Mesendoderm (in vitro differentiated cells): ENCODE measurements at regions not wholly inside any gene's neighbourhood (a gene's known extent, or its start where the extent isn't known, plus 50 kb on each side); places are given as distances from the start of the nearest gene placed in this dataset.
A peak's percentile ranks its signal among the peaks of the same experiment; 100 is the strongest.

Source experiments
- DNase-seq: peaks from one replicate; pipeline ENCODE4 v3.0.0; 2013
- H2AK5ac ChIP-seq: 2 replicates; pipeline ENCODE4 v1.6.1; 2013; ENCODE audit warnings: low read length, inconsistent platforms
- H2BK120ac ChIP-seq: 2 replicates; pipeline ENCODE4 v1.6.1; 2013; ENCODE audit warnings: low read depth, mild to moderate bottlenecking, low read length, moderate library complexity, mixed read lengths
- H2BK15ac ChIP-seq: replicated peaks from 2 replicates; pipeline ENCODE4 v1.6.1; 2013; ENCODE audit warnings: low read depth, mild to moderate bottlenecking, moderate library complexity
- H2BK5ac ChIP-seq: 2 replicates; pipeline ENCODE4 v1.6.1; 2013; ENCODE audit warnings: low read length, inconsistent platforms
- H3K18ac ChIP-seq: 2 replicates; pipeline ENCODE4 v1.6.1; 2013; ENCODE audit warnings: mild to moderate bottlenecking, low read length, mixed read lengths
- H3K23ac ChIP-seq: one replicate; pipeline ENCODE4 v1.6.1; 2013; ENCODE audit warnings: low read length
- H3K27ac ChIP-seq: 2 replicates; pipeline ENCODE4 v1.5.1; 2013; ENCODE audit warnings: low read depth, mild to moderate bottlenecking, inconsistent platforms, low read length, moderate library complexity
- H3K27me3 ChIP-seq: 2 replicates; pipeline ENCODE4 v1.6.1; 2013; ENCODE audit warnings: low read length, control low read depth, mild to moderate bottlenecking, inconsistent platforms; ENCODE audit not compliant: insufficient read depth, poor library complexity
- H3K36me3 ChIP-seq: 2 replicates; pipeline ENCODE4 v1.6.1; 2013; ENCODE audit warnings: low read length, inconsistent platforms; ENCODE audit not compliant: control insufficient read depth, insufficient read depth
- H3K4ac ChIP-seq: one replicate; pipeline ENCODE4 v1.6.1; 2013; ENCODE audit warnings: low read depth, mild to moderate bottlenecking, low read length, moderate library complexity
- H3K4me1 ChIP-seq: 2 replicates; pipeline ENCODE4 v1.6.1; 2013; ENCODE audit warnings: low read depth, low read length, inconsistent platforms; ENCODE audit not compliant: control insufficient read depth
- H3K4me2 ChIP-seq: 2 replicates; pipeline ENCODE4 v1.6.1; 2013; ENCODE audit warnings: low read length
- H3K4me3 ChIP-seq: 2 replicates; pipeline ENCODE4 v1.5.1; 2013; ENCODE audit warnings: mild to moderate bottlenecking, low read length
- H3K56ac ChIP-seq: one replicate; pipeline ENCODE4 v1.6.1; 2013; ENCODE audit warnings: low read length
- H3K79me1 ChIP-seq: 2 replicates; pipeline ENCODE4 v1.6.1; 2013; ENCODE audit warnings: low read length, inconsistent platforms
- H3K79me2 ChIP-seq: 2 replicates; pipeline ENCODE4 v1.6.1; 2013; ENCODE audit warnings: mild to moderate bottlenecking, low read length; ENCODE audit not compliant: control insufficient read depth, insufficient read depth
- H3K9ac ChIP-seq: 2 replicates; pipeline ENCODE4 v1.6.1; 2013; ENCODE audit warnings: low read length, inconsistent platforms
- H4K5ac ChIP-seq: one replicate; pipeline ENCODE4 v1.6.1; 2013; ENCODE audit warnings: low read length
- H4K8ac ChIP-seq: one replicate; pipeline ENCODE4 v1.6.1; 2013; ENCODE audit warnings: low read depth, mild to moderate bottlenecking, control low read depth, low read length, moderate library complexity
- WGBS: extraction: QIAGEN DNeasy Blood & Tissue Kit; methylation state at CpG from one replicate; pipeline ENCODE4 v1.1.7; 2013; ENCODE audit warnings: low lambda C conversion rate, missing lambda C conversion rate; ENCODE audit not compliant: insufficient coverage; ENCODE audit errors: extremely low coverage; 5-methylcytosine and 5-hydroxymethylcytosine counted together

DNA sequence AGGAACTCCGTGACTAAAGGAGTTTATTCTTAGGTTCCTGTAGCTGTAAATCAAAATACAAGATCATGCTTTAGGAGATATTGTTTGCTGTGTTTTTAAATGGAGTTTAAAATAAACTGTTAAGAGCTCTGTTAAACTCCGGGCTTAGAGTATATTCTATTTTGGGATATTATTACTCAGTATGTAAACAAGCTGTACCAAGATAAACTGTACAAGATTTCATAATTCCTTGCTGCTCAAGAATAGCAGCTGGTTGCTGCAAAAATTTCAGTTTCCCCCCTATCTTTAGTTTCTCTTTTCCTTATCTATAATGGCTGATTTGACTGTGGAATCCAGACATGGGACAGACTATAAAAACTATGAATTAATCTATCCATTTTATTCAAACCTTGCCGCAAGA lies 215.7 kb downstream of the HTR7 start:
- H2AK5ac ChIP-seq, result no peak overlapping the region
- no peak overlapping the region for H3K18ac ChIP-seq
- H3K79me1 ChIP-seq, result no peaks in the 10 kb centered on the region
- H4K5ac ChIP-seq, result no peak overlapping the region
- H3K79me2 ChIP-seq, result no peaks in the 10 kb centered on the region
- no CpG with 5 or more reads among the region's 3 CpGs for WGBS
- H3K4me1 ChIP-seq, result no peaks in the 10 kb centered on the region
- H3K4ac ChIP-seq, result no peak overlapping the region
- H3K56ac ChIP-seq, result no peak overlapping the region
- no peak overlapping the region for H2BK15ac ChIP-seq
- no peak overlapping the region for H2BK5ac ChIP-seq
- no peak overlapping the region for H2BK120ac ChIP-seq
- no peak overlapping the region for H3K27ac ChIP-seq
- H4K8ac ChIP-seq, result no peak overlapping the region
- DNase-seq, result no peak
- no peaks in the 10 kb centered on the region for H3K36me3 ChIP-seq
- no peak overlapping the region for H3K23ac ChIP-seq
- H3K4me2 ChIP-seq, result no peak overlapping the region
- H3K9ac ChIP-seq, result no peak overlapping the region
- H3K4me3 ChIP-seq, result no peak overlapping the region
- H3K27me3 ChIP-seq, result no peaks in the 10 kb centered on the region

DNA sequence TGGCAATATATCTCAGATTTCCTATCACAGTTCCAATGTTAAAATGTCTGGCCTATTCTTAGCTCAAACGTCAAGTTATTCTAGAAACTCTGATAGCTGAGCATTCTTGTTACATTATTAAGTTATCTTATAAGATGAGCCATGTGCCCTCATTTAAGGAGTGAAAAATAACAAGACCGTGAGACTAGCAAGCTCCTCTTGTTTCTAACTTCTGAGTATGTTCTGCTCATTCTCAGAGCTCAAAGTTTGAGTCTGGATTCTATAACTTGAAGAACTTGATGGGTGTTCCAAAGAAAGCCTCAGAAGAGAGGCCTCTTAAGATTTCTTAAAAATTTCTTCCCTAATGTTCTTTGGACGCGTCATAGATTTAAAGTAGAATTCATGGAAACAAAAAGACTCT lies 215.2 kb downstream of the HTR7 start:
- Histone ChIP-seq H3K27me3 (no peaks in the 10 kb centered on the region), H3K56ac (no peak overlapping the region), H3K9ac (no peak overlapping the region), H3K4me1 (no peaks in the 10 kb centered on the region), H2BK15ac (no peak overlapping the region), H4K8ac (no peak overlapping the region), H3K18ac (no peak overlapping the region), H3K23ac (no peak overlapping the region), H3K79me2 (no peaks in the 10 kb centered on the region), H3K27ac (no peak overlapping the region), H3K79me1 (no peaks in the 10 kb centered on the region), H2BK5ac (no peak overlapping the region), H4K5ac (no peak overlapping the region), H3K36me3 (no peaks in the 10 kb centered on the region), H3K4me2 (no peak overlapping the region), H2AK5ac (no peak overlapping the region), H3K4me3 (no peak overlapping the region), H3K4ac (no peak overlapping the region), H2BK120ac (no peak overlapping the region)
- no peak for DNase-seq
- no CpG with 5 or more reads among the region's 4 CpGs for WGBS

DNA sequence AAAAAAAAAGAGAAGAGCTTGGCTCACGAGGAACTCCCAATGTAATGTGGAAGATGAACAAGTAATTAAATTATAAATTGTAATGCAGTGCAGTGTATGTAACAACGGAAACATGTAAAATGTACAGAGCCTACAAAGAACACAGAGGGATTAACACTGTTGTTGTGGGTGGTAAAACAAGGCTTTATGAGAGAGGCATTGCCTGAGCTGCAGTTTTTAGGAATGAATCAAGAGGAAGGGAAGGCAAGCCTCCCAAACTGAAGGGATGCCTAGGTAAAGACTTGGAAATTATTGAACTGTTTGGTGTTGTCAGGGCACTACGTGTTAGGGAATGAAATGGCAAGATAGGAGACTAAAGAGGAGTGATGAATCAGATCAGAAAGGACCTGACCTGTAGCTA lies 213.7 kb downstream of the HTR7 start:
- no CpG with 5 or more reads among the region's 3 CpGs for WGBS
- no peak for DNase-seq
- no peak overlapping the region for H3K23ac ChIP-seq
- H2BK5ac ChIP-seq, result no peak overlapping the region
- no peak overlapping the region for H2AK5ac ChIP-seq
- H3K27me3 ChIP-seq, result no peaks in the 10 kb centered on the region
- no peaks in the 10 kb centered on the region for H3K79me2 ChIP-seq
- H3K4ac ChIP-seq, result no peak overlapping the region
- no peak overlapping the region for H4K5ac ChIP-seq
- H3K79me1 ChIP-seq, result no peaks in the 10 kb centered on the region
- no peak overlapping the region for H3K4me3 ChIP-seq
- H3K4me2 ChIP-seq, result no peak overlapping the region
- no peak overlapping the region for H4K8ac ChIP-seq
- H2BK15ac ChIP-seq, result no peak overlapping the region
- H3K4me1 ChIP-seq, result no peaks in the 10 kb centered on the region
- no peaks in the 10 kb centered on the region for H3K36me3 ChIP-seq
- no peak overlapping the region for H3K9ac ChIP-seq
- no peak overlapping the region for H3K18ac ChIP-seq
- no peak overlapping the region for H3K56ac ChIP-seq
- no peak overlapping the region for H3K27ac ChIP-seq
- H2BK120ac ChIP-seq, result no peak overlapping the region

DNA sequence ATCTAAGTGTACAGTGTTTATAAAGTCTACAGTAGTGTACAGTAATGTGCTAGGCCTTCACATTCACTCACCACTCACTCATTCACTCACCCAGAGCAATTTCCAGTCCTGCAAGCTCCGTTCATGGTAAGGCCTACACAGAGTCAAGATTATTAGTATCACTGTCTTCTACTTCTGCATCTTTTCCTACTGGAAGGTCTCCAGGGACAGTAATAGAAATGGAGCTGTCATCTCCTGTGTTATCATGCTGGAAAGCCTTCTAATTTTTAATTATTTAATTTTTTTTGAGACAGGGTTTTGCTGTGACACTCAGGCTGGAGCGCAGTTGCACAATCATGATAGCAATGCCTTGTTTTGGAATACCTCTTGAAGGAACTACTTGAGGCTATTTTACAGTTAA lies 207.0 kb downstream of the HTR7 start:
- no peaks in the 10 kb centered on the region for H3K27me3 ChIP-seq

DNA sequence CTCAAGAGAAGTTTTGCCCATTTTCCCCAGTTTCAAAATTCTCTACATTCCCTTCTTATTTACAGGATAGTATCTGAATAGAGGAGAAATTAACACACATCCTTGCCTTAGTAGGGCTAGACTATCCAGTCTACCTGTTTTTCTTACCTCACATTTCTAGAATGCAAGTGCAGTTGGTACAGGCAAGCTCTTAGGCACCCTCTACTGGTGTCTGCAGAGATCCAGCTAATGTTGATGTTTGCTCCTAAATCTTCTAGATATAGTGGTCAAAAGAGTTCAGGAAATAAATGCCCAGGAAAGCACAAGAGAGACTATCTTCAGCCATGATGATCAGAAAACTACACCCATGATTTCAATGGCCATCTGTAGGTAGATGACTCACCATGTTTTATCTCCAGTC lies 205.3 kb downstream of the HTR7 start:
- H4K5ac ChIP-seq, result no peak overlapping the region
- no peaks in the 10 kb centered on the region for H3K36me3 ChIP-seq
- no peaks in the 10 kb centered on the region for H3K27me3 ChIP-seq
- H3K79me2 ChIP-seq, result no peaks in the 10 kb centered on the region
- H3K4me1 ChIP-seq, result no peaks in the 10 kb centered on the region
- H3K4ac ChIP-seq, result no peak overlapping the region
- no peak overlapping the region for H4K8ac ChIP-seq
- H3K9ac ChIP-seq, result no peak overlapping the region
- no peak overlapping the region for H3K4me3 ChIP-seq
- no peak overlapping the region for H2AK5ac ChIP-seq
- peak; percentile 61 for DNase-seq
- H3K27ac ChIP-seq, result no peak overlapping the region
- H2BK5ac ChIP-seq, result no peak overlapping the region
- no peak overlapping the region for H3K56ac ChIP-seq
- no peak overlapping the region for H3K23ac ChIP-seq
- no peak overlapping the region for H2BK120ac ChIP-seq
- no peaks in the 10 kb centered on the region for H3K79me1 ChIP-seq
- H2BK15ac ChIP-seq, result no peak overlapping the region
- H3K4me2 ChIP-seq, result no peak overlapping the region
- no peak overlapping the region for H3K18ac ChIP-seq

More for the DNA sequence above, 207.0 kb downstream of the HTR7 start:
- H3K23ac ChIP-seq, result no peak overlapping the region
- H2BK120ac ChIP-seq, result no peak overlapping the region
- no CpG with 5 or more reads among the region's 2 CpGs for WGBS
- no peaks in the 10 kb centered on the region for H3K79me2 ChIP-seq
- H3K27ac ChIP-seq, result no peak overlapping the region
- no peak overlapping the region for H2BK5ac ChIP-seq
- H3K9ac ChIP-seq, result no peak overlapping the region
- H3K18ac ChIP-seq, result no peak overlapping the region
- DNase-seq, result no peak
- H3K36me3 ChIP-seq, result no peaks in the 10 kb centered on the region
- no peak overlapping the region for H3K56ac ChIP-seq
- no peak overlapping the region for H2AK5ac ChIP-seq
- no peak overlapping the region for H3K4ac ChIP-seq
- no peaks in the 10 kb centered on the region for H3K79me1 ChIP-seq
- H2BK15ac ChIP-seq, result no peak overlapping the region
- no peak overlapping the region for H3K4me2 ChIP-seq
- no peaks in the 10 kb centered on the region for H3K4me1 ChIP-seq
- no peak overlapping the region for H4K5ac ChIP-seq
- no peak overlapping the region for H4K8ac ChIP-seq
- H3K4me3 ChIP-seq, result no peak overlapping the region

DNA sequence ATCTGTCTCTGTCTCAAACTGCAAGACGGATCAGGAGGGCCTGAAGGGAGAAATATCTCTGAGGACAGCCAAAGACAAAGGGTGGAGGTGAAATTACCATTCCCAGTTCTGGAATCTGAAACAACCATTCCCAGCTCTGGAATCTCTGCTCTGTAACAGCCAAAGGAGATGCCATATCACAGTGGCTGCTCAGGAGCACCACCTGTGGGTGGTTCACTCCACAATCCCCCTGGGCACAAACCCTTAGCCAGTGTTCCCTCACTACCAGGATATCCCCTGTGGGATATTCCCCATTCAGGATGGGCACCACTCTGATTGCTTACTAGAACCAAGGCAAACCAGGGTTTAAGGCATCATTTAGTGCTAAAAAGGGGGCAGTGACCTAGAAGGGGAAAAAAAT lies 199.0 kb downstream of the HTR7 start:
- Histone ChIP-seq H3K9ac (no peak overlapping the region), H3K27me3 (no peaks in the 10 kb centered on the region), H2BK120ac (no peak overlapping the region), H3K4me1 (no peaks in the 10 kb centered on the region), H3K79me1 (no peaks in the 10 kb centered on the region), H4K5ac (no peak overlapping the region), H3K4me3 (no peak overlapping the region), H3K79me2 (no peaks in the 10 kb centered on the region), H2AK5ac (no peak overlapping the region), H3K23ac (no peak overlapping the region), H3K18ac (no peak overlapping the region), H3K4me2 (no peak overlapping the region), H2BK15ac (no peak overlapping the region), H4K8ac (no peak overlapping the region), H3K56ac (no peak overlapping the region), H3K27ac (no peak overlapping the region), H3K36me3 (no peaks in the 10 kb centered on the region), H3K4ac (no peak overlapping the region), H2BK5ac (no peak overlapping the region)
- no CpG with 5 or more reads among the region's 1 CpG for WGBS
- DNase-seq, result peak; percentile 30
